Naive thymus-derived CD8-positive, alpha-beta T cell (primary cell): ENCODE measurements at regions not wholly inside any gene's neighbourhood (a gene's known extent, or its start where the extent isn't known, plus 50 kb on each side); places are given as distances from the start of the nearest gene placed in this dataset.

Experiments used
- ATAC-seq, 2 donors: fragments of 150-1000 bp; cut with Tn5 transposase in 1 of 2; sonication (Bioruptor Pico), chemical (Tn5 transposase) in 1 of 2; 1 replicate in 1 of 2; 2 replicates in 1 of 2; pipeline ENCODE4 v1.10.0; 2021; ENCODE audit warnings: mild to moderate bottlenecking in 2 of 2, moderate library complexity in 2 of 2
- POLR2A ChIA-PET: fragments of 350-600 bp; sonication (Branson Sonifier 250); formaldehyde crosslinking; loops from one replicate; lab custom pipeline; 2021; ENCODE audit warnings: antibody characterized with exemption; lab: Charles Lee
- DNase-seq, 10 donors: peaks; one replicate each; pipeline versions ENCODE4 v3.0.0 to v3.0.0-alpha.2; 2020 to 2022
- H3K27ac Mint-ChIP-seq, 10 donors: one replicate each; pipeline ENCODE4 v1.8.0; 2020 to 2022; ENCODE audit warnings: mild to moderate bottlenecking in 10 of 10, mixed read lengths in 10 of 10, moderate library complexity in 4 of 10, inconsistent platforms in 1 of 10
- H3K27me3 Mint-ChIP-seq, 5 donors: one replicate each; pipeline ENCODE4 v1.8.0; 2021 to 2022; ENCODE audit warnings: mixed read lengths in 5 of 5
- H3K36me3 Mint-ChIP-seq, 3 donors: one replicate each; pipeline ENCODE4 v1.8.0; 2020 to 2022; ENCODE audit warnings: mixed read lengths in 3 of 3, mild to moderate bottlenecking in 2 of 3, inconsistent platforms in 1 of 3
- H3K4me1 Mint-ChIP-seq, 4 donors: one replicate each; pipeline ENCODE4 v1.8.0; 2021 to 2022; ENCODE audit warnings: mixed read lengths in 4 of 4
- H3K4me3 Mint-ChIP-seq, 10 donors: one replicate each; pipeline ENCODE4 v1.8.0; 2020 to 2022; ENCODE audit warnings: mild to moderate bottlenecking in 10 of 10, mixed read lengths in 10 of 10, moderate library complexity in 6 of 10, inconsistent platforms in 1 of 10
- H3K9me3 Mint-ChIP-seq, 9 donors: one replicate each; pipeline ENCODE4 v1.8.0; 2020 to 2022; ENCODE audit warnings: mixed read lengths in 9 of 9, mild to moderate bottlenecking in 3 of 9, inconsistent platforms in 1 of 9, moderate library complexity in 1 of 9

DNA sequence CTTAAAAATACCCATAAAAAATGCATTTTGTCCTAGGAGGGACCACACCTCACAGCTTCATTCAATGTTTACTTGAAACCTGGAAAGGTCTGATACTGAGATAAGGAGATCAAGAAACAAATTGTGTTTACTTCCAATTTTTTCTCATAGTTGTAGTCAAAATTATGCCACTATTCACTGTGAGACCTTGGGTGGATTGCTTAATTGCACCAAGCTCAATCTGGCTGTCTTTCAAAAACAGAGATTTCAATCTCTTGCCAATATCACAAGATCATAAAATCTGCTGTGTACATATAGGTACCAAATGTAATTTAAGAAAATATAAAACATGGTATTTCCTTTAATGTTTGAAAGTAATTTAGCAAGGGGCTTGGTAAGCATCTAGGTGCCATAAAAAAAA, 186.4 kb upstream of the THBS1 start:
- H3K27me3 Mint-ChIP-seq, result peaks cover 2 to 18% (median 5%) of the 10 kb centered on the region in 5 donors
- H3K9me3 Mint-ChIP-seq, result no peaks in the 10 kb centered on the region
- ATAC-seq (no peak), DNase-seq (no peak)
- H3K4me3 Mint-ChIP-seq, result no peak overlapping the region
- no peak overlapping the region for H3K27ac Mint-ChIP-seq
- POLR2A ChIA-PET, result no interaction called here
- H3K36me3 Mint-ChIP-seq, result no peaks in the 10 kb centered on the region
- H3K4me1 Mint-ChIP-seq, result no peaks in the 10 kb centered on the region

DNA sequence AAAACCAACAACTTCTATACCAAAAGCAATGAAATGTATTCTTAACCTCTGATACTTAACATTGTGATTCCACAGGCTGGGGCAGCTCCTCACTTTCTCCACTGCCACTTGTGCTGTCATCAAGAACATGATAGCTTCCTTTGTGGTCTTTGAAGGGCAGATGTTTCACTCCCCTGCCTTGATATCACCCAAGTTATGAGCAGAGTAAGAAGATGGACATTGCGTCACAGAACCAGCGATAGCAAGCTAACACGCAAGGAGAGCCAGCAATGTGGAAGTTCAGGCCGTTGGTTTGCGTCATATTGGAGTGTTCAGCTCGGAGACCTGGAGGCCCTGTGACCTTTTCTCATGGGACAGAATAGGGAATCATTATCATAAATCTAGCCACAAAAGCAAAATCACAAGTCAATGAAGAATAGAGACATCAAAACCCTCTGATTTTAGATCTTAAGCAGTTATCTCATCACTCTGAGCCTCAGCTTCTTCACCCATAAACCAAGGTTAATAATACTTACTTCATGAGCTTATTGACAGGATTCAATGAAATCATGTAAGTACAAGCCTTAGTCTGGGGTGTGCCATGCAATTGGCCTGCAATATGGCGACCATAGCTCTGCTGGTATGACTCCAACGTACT, 183.8 kb upstream of the THBS1 start:
- Mint-ChIP-seq H3K36me3 (no peaks in the 10 kb centered on the region), H3K9me3 (peaks cover 0 to 3% (median 0%) of the 10 kb centered on the region in 9 donors), H3K4me1 (no peaks in the 10 kb centered on the region), H3K27ac (no peak overlapping the region), H3K4me3 (no peak overlapping the region), H3K27me3 (peaks cover 0 to 13% (median 5%) of the 10 kb centered on the region in 5 donors)
- POLR2A ChIA-PET, result no interaction called here
- DNase-seq (no peak), ATAC-seq (no peak)

DNA sequence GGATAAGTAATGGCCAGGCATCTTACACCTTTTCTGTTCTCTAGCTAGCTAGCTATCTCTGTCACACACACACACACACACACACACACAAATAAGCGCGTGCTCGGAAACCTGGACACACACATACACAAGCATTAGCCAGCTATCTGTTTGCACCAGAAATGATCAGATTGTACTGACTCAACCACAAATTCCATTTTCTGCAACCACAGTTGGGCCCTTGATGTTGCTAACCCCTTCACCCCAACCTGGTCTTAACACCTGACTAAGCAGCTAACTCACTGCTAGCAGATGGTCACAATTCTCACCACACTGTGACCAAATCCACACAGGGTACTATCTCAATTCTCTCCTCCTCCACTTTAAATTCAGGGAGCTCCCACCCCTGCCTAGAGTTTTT, 183.0 kb upstream of the THBS1 start:
- no peak overlapping the region for H3K4me3 Mint-ChIP-seq
- POLR2A ChIA-PET, result no interaction called here
- H3K36me3 Mint-ChIP-seq, result no peaks in the 10 kb centered on the region
- peaks cover 0 to 3% (median 0%) of the 10 kb centered on the region in 9 donors for H3K9me3 Mint-ChIP-seq
- ATAC-seq (no peak), DNase-seq (no peak)
- H3K27me3 Mint-ChIP-seq, result peaks cover 0 to 13% (median 5%) of the 10 kb centered on the region in 5 donors
- peak overlapping the region in 1 of 10 donors; percentile 26 for H3K27ac Mint-ChIP-seq
- no peaks in the 10 kb centered on the region for H3K4me1 Mint-ChIP-seq

DNA sequence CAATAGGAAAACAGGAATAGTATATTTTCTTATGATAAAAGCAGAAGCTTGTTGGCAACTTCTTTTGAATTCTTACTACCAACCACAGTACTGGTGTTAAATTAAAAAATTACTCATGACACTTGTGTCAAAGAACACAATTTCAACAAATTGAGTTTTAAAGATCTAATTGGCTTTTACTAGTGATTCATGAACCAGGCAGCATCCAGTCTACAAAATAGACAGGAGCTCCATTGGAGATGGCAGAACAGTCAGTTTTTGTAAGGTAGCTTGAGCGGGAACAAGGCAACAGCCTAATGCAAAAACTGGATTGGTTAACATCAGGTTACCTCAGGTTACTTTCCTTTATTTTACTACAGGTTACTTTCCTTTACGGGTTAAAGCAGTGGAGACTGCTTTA, 181.3 kb upstream of the THBS1 start:
- no peak for ATAC-seq
- no peak overlapping the region for H3K27ac Mint-ChIP-seq

DNA sequence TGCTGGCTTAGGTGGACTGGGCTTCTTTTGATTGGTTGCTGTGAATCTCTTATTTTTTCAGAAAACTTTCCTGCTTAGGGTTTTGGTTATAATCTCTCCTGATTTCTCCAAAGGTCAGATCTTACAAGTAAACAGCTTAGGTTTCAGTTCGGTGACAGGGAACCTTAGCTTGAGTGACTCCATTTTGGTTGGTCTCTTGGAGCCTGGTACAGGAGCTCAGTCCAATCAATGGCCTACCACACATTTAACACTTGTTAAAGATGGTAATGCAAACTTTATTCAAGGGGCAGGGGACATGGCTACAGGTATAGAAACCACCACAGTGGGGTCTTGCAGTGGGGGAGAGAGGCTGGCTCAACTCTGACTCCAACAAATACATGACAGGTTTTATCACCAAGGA, 180.9 kb upstream of the THBS1 start:
- Mint-ChIP-seq H3K27ac (no peak overlapping the region), H3K4me1 (no peaks in the 10 kb centered on the region), H3K4me3 (no peak overlapping the region), H3K27me3 (peaks cover 0 to 13% (median 5%) of the 10 kb centered on the region in 5 donors), H3K36me3 (no peaks in the 10 kb centered on the region), H3K9me3 (peaks cover 0 to 3% (median 0%) of the 10 kb centered on the region in 9 donors)
- ATAC-seq, result no peak
- DNase-seq, result no peak
- POLR2A ChIA-PET, result no interaction called here

More for the DNA sequence above, 181.3 kb upstream of the THBS1 start:
- Mint-ChIP-seq H3K27me3 (peaks cover 0 to 13% (median 5%) of the 10 kb centered on the region in 5 donors), H3K36me3 (no peaks in the 10 kb centered on the region), H3K4me1 (no peaks in the 10 kb centered on the region), H3K9me3 (peaks cover 0 to 3% (median 0%) of the 10 kb centered on the region in 9 donors), H3K4me3 (no peak overlapping the region)
- DNase-seq, result no peak
- POLR2A ChIA-PET, result no interaction called here

DNA sequence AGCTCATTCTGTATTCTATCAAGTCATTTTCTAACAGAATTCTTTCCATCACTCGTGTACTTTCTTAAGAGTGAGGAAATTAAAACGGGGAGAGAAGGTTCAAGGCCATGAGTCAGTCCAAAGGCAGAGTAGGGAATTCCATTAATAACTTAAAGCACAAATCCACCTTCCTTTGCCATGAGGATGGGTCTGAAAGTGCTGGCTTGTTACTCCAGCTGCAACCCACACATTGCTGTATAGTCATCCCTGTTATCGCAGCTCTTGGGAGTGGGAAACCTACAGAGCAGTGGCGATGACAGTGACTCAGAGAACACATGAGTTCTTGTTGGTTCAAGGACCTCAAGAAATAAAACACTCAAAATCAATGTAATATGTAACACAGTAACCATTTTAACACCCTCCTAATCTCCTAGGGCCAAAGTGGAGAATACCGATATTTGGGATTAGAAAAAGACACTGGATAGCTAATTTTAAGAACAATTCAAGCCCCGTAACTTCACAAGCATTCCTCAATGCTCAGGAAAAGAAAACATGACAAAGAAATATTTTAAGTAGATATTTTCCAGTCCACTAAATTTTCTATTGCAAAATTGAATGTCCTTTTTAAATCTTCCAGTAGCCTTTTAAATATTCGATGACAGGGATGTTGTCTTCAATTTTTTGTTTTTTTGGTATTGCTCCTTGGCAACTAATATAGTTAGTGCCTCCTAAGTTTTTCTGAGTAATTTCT, 179.9 kb upstream of the THBS1 start:
- Mint-ChIP-seq H3K4me1 (no peaks in the 10 kb centered on the region), H3K9me3 (peaks cover 0 to 3% (median 0%) of the 10 kb centered on the region in 9 donors), H3K36me3 (no peaks in the 10 kb centered on the region), H3K27me3 (peaks cover 0 to 10% (median 0%) of the 10 kb centered on the region in 5 donors), H3K4me3 (no peak overlapping the region), H3K27ac (no peak overlapping the region)
- no peak for DNase-seq
- POLR2A ChIA-PET, result no interaction called here
- no peak for ATAC-seq

DNA sequence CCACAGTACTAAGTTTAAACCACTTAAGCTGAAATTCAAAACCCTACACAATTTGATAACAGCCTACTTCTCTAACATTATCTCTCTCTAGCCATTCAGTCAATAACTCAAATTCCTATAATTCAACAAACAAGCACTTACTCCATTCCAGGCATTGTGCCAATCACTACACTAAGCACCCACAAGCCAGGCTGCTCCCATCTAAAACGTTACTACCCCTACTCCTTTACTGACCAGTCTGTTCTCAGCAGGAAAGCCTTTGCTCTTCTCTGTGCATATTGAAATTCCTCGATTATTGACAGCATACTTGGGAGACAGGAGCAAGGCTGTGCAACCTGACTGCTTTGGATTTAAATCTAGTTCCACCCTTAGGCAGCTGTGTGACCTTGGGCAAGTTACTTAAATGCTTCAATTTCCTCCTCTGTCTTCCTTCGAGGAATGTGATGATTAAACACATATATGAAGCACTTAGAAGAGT, 177.2 kb upstream of the THBS1 start:
- POLR2A ChIA-PET, result no interaction called here
- Mint-ChIP-seq H3K27ac (no peak overlapping the region), H3K9me3 (peaks cover 0 to 3% (median 0%) of the 10 kb centered on the region in 9 donors), H3K27me3 (peaks cover 0 to 15% (median 11%) of the 10 kb centered on the region in 5 donors), H3K4me1 (no peaks in the 10 kb centered on the region), H3K4me3 (no peak overlapping the region), H3K36me3 (no peaks in the 10 kb centered on the region)
- no peak for DNase-seq
- ATAC-seq, result no peak

DNA sequence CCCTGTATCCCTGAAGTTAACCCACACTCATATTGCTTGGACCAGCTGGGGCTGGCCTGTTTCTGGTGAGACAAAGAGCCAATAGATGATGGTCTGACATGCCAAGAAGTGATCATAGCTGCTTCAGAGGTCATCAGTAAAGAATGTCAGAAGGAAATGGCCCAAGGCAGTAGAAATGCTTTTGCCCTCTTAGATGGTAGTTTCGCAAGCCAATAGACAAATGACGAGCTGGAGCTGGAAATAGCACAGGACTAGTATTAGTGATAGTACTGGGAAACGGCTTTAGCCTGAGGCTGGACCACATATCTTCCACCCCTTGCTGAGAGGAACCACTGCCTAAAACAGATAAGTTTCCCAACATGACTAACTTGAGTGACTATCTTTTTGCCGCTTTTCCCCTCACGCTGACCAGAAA, 176.1 kb upstream of the THBS1 start:
- H3K27ac Mint-ChIP-seq, result no peak overlapping the region
- H3K4me3 Mint-ChIP-seq, result no peak overlapping the region
- H3K27me3 Mint-ChIP-seq, result peaks cover 0 to 15% (median 11%) of the 10 kb centered on the region in 5 donors
- POLR2A ChIA-PET, result no interaction called here
- no peaks in the 10 kb centered on the region for H3K36me3 Mint-ChIP-seq
- ATAC-seq (no peak), DNase-seq (no peak)
- H3K9me3 Mint-ChIP-seq, result peaks cover 0 to 3% (median 0%) of the 10 kb centered on the region in 9 donors
- H3K4me1 Mint-ChIP-seq, result no peaks in the 10 kb centered on the region

DNA sequence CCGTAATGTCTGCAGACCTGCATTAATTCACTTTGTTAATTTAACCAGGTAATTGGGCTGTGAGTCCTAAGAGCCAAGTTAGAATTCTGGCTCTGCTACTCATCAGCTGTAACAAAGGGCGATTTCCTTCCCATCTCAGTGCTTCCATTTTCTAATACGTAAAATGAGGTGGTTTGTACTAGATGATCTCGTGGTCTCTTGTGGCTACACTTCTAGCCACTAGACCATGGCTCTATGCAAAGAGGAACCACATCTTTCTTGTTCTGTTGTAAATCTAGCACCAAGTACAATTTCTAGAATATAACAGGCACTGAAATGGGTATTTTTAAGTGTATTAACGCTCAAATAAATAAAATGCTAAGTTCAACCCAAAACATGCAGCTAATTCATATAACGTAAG, 174.4 kb upstream of the THBS1 start:
- H3K4me1 Mint-ChIP-seq, result peaks cover 0 to 5% (median 3%) of the 10 kb centered on the region in 4 donors
- H3K9me3 Mint-ChIP-seq, result peaks cover 0 to 1% (median 0%) of the 10 kb centered on the region in 9 donors
- H3K36me3 Mint-ChIP-seq, result no peaks in the 10 kb centered on the region
- POLR2A ChIA-PET, result no interaction called here
- peaks cover 0 to 14% (median 11%) of the 10 kb centered on the region in 5 donors for H3K27me3 Mint-ChIP-seq
- ATAC-seq (no peak), DNase-seq (no peak)
- no peak overlapping the region for H3K4me3 Mint-ChIP-seq
- no peak overlapping the region for H3K27ac Mint-ChIP-seq

DNA sequence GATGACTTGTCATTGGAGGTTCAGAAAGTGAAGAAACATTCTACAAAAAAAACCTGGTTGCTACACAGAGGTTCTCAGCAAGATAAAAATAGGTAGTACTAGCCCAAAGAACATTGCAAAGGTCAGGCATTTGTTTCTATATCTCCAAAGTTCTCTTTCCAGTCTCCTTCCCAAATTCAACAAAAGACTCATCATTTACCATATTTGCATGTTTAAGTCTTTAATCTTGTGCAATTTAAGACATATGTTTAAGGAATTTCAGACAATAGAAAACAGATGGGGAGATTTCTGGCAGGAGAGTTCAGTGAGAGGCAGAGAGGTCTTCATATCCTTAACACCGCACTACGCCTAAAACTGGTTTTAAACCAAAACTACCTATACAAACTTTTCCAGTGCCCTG, 173.8 kb upstream of the THBS1 start:
- POLR2A ChIA-PET, result no interaction called here
- no peak overlapping the region for H3K4me3 Mint-ChIP-seq
- H3K36me3 Mint-ChIP-seq, result no peaks in the 10 kb centered on the region
- H3K4me1 Mint-ChIP-seq, result peaks cover 4 to 11% (median 9%) of the 10 kb centered on the region in 4 donors
- no peak overlapping the region for H3K27ac Mint-ChIP-seq
- peaks cover 0 to 1% (median 0%) of the 10 kb centered on the region in 9 donors for H3K9me3 Mint-ChIP-seq
- peaks cover 0 to 14% (median 11%) of the 10 kb centered on the region in 5 donors for H3K27me3 Mint-ChIP-seq
- ATAC-seq, result no peak
- no peak for DNase-seq

DNA sequence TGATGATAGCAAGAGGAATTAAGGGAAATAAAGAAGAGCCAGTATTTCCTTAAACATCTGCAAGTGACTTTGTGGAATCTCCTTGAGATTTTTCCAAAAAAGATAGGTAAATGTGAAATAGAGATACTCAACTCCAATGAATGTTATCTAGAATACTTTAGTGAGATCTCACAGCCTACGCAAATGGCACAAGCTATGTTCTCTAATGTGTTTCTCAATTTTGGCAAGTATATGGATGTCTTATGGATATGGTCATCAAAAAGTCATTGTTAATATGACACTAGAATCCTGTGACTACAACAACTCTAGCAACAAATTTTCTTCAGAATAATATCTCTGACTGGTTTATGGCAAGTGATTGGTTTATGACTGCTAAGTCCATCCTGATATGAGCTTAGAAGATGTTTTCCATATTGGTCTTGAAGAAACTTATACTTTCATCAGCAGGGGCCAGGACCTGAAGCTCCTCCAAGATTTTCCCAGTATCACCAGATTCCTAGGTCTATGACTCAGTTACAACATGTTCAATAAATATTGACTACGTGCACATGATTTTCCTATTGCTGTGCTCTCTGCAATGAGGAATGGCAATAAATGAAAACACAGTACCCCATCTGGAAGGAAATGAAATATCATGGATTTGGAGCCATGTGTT, 170.9 kb upstream of the THBS1 start:
- Mint-ChIP-seq H3K27ac (peak overlapping the region in 1 of 10 donors; percentile 1), H3K36me3 (peaks cover 0 to 1% (median 0%) of the 10 kb centered on the region in 3 donors), H3K9me3 (peaks cover 0 to 5% (median 0%) of the 10 kb centered on the region in 9 donors), H3K4me1 (peaks cover 6 to 12% (median 10%) of the 10 kb centered on the region in 4 donors), H3K27me3 (peaks cover 3 to 20% (median 11%) of the 10 kb centered on the region in 5 donors), H3K4me3 (no peak overlapping the region)
- POLR2A ChIA-PET, result no interaction called here
- DNase-seq, result no peak
- no peak for ATAC-seq

DNA sequence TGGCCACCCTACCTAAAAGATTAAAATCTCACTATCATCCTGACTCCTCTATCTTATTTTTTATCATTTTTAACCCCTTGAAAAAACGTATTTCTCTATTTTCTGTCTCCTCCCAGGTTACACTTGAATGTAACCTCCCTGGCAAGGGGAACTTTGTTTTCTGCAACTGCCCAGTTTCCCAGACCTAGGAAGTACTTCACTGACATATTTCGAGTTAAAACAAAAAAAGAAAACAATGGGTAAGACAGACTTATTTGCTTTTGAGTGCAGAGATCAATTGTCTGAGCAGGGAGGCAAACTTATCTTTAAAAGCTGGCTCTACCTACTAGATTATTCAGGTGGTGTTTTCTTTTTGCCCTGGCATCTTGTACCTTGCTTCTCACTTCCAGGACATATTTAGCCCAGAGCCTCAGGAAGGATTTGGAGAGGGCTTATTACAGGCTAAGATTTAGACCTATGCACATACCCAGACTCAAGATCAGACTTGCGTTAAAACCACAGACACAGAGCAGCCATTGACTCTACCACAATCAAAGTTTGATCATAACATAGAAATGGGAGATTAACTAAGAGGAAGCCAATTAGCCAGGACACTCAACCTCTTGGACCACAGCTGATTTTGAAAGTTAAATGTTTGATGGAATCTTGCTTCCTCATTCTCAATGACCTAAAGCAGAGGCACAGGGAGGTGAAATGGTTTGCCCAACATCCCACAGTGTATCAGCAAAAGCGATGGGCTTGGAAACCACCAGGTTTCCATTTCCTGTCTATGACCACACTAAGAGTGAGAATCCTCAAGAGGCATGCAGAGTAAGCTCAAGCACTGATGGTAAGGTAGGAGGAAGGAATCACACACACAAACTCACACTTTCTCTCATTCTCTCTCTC, 169.5 kb upstream of the THBS1 start:
- DNase-seq (no peak), ATAC-seq (peak in 1 of 2 donors; percentile 63)
- H3K27ac Mint-ChIP-seq, result no peak overlapping the region
- no peak overlapping the region for H3K4me3 Mint-ChIP-seq
- POLR2A ChIA-PET, result no interaction called here
- peaks cover 6 to 12% (median 10%) of the 10 kb centered on the region in 4 donors for H3K4me1 Mint-ChIP-seq
- peaks cover 3 to 20% (median 8%) of the 10 kb centered on the region in 5 donors for H3K27me3 Mint-ChIP-seq
- H3K36me3 Mint-ChIP-seq, result peaks cover 0 to 1% (median 0%) of the 10 kb centered on the region in 3 donors
- peaks cover 0 to 10% (median 0%) of the 10 kb centered on the region in 9 donors for H3K9me3 Mint-ChIP-seq
